Kidney tubule cell (primary cell): ENCODE measurements at regions not wholly inside any gene's neighbourhood (a gene's known extent, or its start where the extent isn't known, plus 50 kb on each side); places are given as distances from the start of the nearest gene placed in this dataset.

ENCODE experiments used
- DNase-seq: peaks from one replicate; pipeline ENCODE4 v3.0.0-alpha.2; 2018; ENCODE audit warnings: low spot score

- peak; percentile 40 for DNase-seq
These were observed 94.3 kb downstream of the PRLHR start for GRCh38 chr10:118501171-118501570.

DNA sequence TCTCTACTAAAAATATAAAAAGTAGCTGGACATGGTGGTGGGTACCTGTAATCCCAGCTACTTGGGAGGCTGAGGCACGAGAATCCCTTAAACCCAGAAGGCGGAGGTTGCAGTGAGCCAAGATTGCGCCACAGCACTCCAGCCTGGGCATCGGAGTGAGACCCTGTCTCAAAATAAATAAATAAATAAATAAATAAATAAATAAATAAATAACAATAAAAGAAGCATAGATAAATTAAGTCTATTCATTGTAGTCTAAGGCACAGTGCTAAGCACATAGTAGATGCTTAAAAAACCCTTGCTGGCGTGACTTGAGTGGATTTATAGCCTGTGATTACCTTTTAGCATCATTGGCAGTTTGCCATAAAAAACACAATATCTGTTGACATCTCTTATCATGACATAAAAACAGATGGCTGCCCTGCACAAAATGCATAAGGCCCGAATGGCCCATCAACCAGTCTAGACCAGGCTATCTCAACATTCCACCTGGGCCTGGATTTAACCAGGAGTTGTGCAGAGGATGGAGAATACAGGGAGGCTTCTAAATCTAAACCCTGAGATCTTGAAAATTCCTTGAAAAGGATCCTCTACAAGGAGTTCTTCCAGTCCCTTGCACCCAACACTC is 94.9 kb downstream of the PRLHR start:
- DNase-seq: no peak

GRCh38 chr10:118499186-118499585 is 96.3 kb downstream of the PRLHR start:
- no peak for DNase-seq

DNA sequence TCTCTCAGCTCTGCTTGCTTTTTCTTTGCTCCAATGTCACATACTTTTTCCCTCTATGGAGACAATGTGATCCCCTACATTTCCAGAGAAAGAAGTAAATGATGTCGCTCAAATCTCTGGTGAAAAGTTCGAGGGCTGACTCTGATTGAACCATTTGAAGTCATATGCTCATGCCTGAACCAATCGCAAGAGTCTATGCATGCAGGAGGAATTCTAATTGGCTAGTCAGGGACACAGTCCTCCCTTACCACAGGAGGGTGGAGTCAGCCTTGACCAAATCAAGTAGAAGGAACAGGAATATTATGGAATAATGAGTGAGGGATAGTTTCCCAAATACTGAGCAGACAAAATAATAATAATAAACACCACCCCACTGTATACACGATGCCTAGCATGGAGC is 96.8 kb downstream of the PRLHR start:
- no peak for DNase-seq

DNA sequence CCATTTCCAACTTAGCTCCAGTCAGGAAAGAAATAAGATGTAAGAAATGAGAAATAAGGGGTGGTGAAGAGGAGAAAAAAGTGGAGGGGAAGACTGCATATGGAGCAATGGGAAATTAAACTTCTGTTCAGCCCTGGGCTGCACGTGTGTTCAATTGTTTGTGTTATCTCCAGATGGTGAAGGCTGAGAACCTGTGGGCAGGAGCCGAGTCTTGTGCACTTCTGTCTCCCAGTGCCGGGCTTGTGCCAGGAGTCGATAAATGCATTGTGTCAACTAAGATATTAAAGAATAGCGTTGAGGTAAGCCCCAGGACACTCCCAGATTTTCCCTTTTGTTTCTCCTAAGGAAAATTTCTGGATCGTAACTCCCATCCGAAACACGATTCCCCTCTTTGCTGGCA is 98.2 kb downstream of the PRLHR start:
- no peak for DNase-seq

DNA sequence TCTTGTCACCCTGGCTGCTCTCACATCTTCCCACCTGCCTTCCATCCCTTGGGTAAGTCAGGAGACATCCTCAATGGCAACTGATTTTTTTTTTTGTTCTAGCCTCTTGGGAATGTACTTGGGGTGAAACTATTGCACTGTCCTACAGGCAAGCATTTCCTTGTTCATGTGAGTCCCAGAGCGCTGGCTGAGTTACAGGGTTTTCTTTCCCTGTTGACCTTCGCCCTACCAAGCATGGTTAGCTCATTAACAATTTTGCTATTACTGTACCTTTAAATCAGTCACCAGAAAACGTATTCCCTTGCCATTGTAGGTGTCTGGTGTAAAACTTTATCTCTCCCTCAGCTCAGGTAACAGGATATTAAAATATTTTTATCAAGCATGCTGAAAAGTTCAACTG is 98.9 kb downstream of the PRLHR start:
- DNase-seq: peak; percentile 20

GRCh38 chr10:118495499-118495898 is 99.9 kb downstream of the PRLHR start:
- no peak for DNase-seq

DNA sequence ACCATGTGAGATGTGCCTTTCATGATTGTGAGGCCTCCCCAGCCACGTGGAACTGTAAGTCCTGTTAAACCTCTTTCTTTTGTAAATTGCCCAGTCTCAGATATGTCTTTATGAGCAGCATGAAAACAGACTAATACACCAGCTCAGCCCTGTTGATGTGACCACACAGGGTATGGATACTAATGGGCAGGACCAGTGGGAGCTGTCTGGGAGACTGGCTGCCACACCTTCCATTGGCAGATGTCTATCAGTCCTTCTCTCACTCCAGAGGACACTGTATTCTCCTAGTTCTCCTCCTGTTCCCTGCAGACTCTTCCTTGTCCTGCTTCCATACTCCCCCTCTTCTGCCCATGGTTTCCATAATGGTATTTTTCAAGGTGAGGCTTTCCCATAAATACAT is 104.4 kb downstream of the PRLHR start:
- DNase-seq: no peak

- DNase-seq: peak; percentile 57
These were observed 106.5 kb downstream of the PRLHR start for GRCh38 chr10:118488710-118489497.

DNA sequence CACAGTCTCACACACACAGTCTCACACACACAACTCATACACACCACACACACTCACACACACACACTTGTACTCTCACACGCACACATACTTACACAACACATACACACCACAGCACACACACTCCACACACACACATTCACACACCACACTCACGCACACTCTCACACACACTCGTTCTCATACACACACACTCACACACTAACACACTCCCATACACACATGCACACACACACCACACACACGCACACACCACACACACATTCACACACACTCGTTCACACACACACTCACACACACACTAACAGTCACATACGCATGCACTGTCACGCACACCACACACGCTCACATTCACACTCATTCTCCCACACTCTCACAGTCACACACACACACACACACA is 109.8 kb downstream of the PRLHR start:
- DNase-seq: no peak

DNA sequence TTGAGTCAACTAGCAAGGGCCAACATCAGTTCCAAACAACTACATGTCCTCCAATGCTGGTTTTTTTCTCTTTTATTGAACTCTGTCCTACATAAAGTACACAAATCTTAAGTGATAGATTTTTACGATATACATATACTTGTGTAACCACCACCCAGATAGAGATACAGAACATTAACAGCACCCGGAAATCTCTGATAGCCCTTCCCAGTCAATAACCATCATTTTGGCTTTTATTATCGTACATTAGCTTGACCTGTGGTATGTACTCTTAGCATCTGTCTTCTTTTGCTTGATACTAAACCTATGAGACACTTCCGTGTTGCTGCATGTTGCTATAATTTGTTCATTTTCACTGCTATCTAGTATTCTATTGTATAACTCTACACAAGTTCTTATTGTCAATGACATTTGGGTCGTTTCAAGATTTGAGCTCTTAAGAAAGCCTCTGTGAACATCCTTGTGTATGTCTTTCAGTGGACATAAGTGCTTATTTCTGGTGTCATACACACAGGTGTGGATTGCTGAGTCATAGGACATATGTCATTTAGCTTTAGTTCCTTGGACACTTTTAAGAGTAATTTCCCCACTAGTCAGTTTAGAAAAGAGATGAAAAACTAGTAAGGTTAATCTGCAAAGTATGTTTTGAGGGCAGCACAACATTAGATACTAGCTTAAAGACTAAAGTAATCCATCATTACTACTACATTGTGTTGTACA is 111.1 kb downstream of the PRLHR start:
- no peak for DNase-seq

- no peak for DNase-seq
These were observed 112.0 kb downstream of the PRLHR start for GRCh38 chr10:118483496-118483895.

- DNase-seq: no peak
These were observed 112.8 kb downstream of the PRLHR start for GRCh38 chr10:118482393-118483331.

GRCh38 chr10:118481871-118482270 is 113.6 kb downstream of the PRLHR start:
- DNase-seq: no peak

GRCh38 chr10:118475214-118475613 is 120.2 kb downstream of the PRLHR start:
- no peak for DNase-seq

DNA sequence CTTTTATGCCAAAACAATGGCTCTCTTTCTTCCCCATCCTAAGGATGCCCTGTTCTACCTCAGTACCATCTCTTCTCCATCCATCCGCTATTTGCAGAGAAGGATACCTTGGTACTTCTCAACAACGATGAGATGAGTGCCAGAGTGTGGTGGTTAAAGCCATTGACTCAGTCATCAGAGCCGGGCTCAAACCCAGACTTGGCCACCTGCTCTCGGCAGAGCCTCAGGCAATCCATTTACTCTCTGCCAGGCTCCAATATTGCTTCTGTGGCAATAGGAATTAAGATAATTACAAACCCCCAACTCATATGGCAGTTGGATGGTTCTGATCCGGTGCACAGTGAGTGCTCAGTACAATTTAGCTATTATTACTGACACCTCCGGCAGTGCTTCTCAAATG is 121.3 kb downstream of the PRLHR start:
- no peak for DNase-seq

GRCh38 chr10:118473305-118473960 is 122.0 kb downstream of the PRLHR start:
- no peak for DNase-seq

GRCh38 chr10:118472415-118473304 is 122.8 kb downstream of the PRLHR start:
- DNase-seq: peak; percentile 83

- peak; percentile 97 for DNase-seq
These were observed 123.6 kb downstream of the PRLHR start for GRCh38 chr10:118471863-118472262.

GRCh38 chr10:118470470-118470869 is 125.0 kb downstream of the PRLHR start:
- peak; percentile 14 for DNase-seq
